CD4-positive, alpha-beta T cell (primary cell): ENCODE measurements at regions not wholly inside any gene's neighbourhood (a gene's known extent, or its start where the extent isn't known, plus 50 kb on each side); places are given as distances from the start of the nearest gene placed in this dataset.

Source experiments
- ATAC-seq: fragments of 200-7000 bp; cut with Tn5 transposase; one replicate; pipeline ENCODE4 v1.10.0; 2022; ENCODE audit warnings: mild to moderate bottlenecking; ENCODE audit not compliant: poor library complexity
- CTCF ChIA-PET: fragments of 350-600 bp; sonication (Branson Sonifier 250); formaldehyde crosslinking; loops from one replicate; lab custom pipeline; 2021; ENCODE audit warnings: antibody characterized with exemption, inconsistent platforms; lab: Charles Lee
- POLR2A ChIA-PET: fragments of 350-600 bp; sonication (Branson Sonifier 250); formaldehyde crosslinking; loops from one replicate; lab custom pipeline; 2021; ENCODE audit warnings: antibody characterized with exemption, inconsistent platforms; lab: Charles Lee
- DNase-seq, 14 experiments: peaks; one replicate each; pipeline ENCODE4 v3.0.0-alpha.2; 2013 to 2020; ENCODE audit warnings: mixed read lengths in 2 of 14
- H3K27ac ChIP-seq, 2 donors: one replicate each; pipeline versions ENCODE4 v1.5.1 to v1.7.0; 2013; ENCODE audit warnings: low read length in 2 of 2, low read depth in 1 of 2, mild to moderate bottlenecking in 1 of 2
- H3K27me3 ChIP-seq, 2 experiments: 1 replicate in 1 of 2; 2 replicates in 1 of 2; pipeline versions ENCODE4 v1.6.1 to v1.7.0; 2013; ENCODE audit warnings: low read length in 2 of 2, control low read depth in 1 of 2, mild to moderate bottlenecking in 1 of 2, moderate library complexity in 1 of 2; ENCODE audit not compliant: insufficient read depth in 2 of 2, control insufficient read depth in 1 of 2
- H3K36me3 ChIP-seq: one replicate; pipeline ENCODE4 v1.6.1; 2013; ENCODE audit warnings: low read length, control low read depth; ENCODE audit not compliant: insufficient read depth
- H3K4me1 ChIP-seq: one replicate; pipeline ENCODE4 v1.6.1; 2013; ENCODE audit warnings: low read length, control low read depth; ENCODE audit not compliant: insufficient read depth
- H3K4me3 ChIP-seq: one replicate; pipeline ENCODE4 v1.5.1; 2013; ENCODE audit warnings: mild to moderate bottlenecking, low read length, moderate library complexity
- H3K9me3 ChIP-seq, 2 experiments: 1 replicate in 1 of 2; 2 replicates in 1 of 2; pipeline versions ENCODE4 v1.6.1 to v1.7.0; 2013; ENCODE audit warnings: low read length in 2 of 2, mild to moderate bottlenecking in 2 of 2, control low read depth in 1 of 2, moderate library complexity in 1 of 2; ENCODE audit not compliant: control insufficient read depth in 1 of 2, insufficient read depth in 1 of 2
- H3K27ac Mint-ChIP-seq: one replicate; pipeline ENCODE4 v1.8.0; 2020; ENCODE audit warnings: mixed read lengths
- H3K27me3 Mint-ChIP-seq: one replicate; pipeline ENCODE4 v1.8.0; 2021; ENCODE audit warnings: mixed read lengths
- H3K36me3 Mint-ChIP-seq: one replicate; pipeline ENCODE4 v1.8.0; 2021; ENCODE audit warnings: low read depth, mixed read lengths
- H3K4me1 Mint-ChIP-seq: one replicate; pipeline ENCODE4 v1.8.0; 2021; ENCODE audit warnings: low read depth, mixed read lengths
- H3K4me3 Mint-ChIP-seq: one replicate; pipeline ENCODE4 v1.8.0; 2020; ENCODE audit warnings: mild to moderate bottlenecking, mixed read lengths
- H3K9me3 Mint-ChIP-seq: one replicate; pipeline ENCODE4 v1.8.0; 2020; ENCODE audit warnings: mixed read lengths
- intact Hi-C, 2 experiments: fragments of 100-400 bp; cut with DNase I in 1 of 2; cut with micrococcal nuclease in 1 of 2; formaldehyde crosslinking; loops; one replicate each; pipeline versions ENCODE4 v1.15.1 to v1.9.0; 2023 to 2025; cut with DNase I, micrococcal nuclease
- TF ChIP-seq, protein P1 (sequence below): fragments of 200-600 bp; IDR thresholded peaks from one replicate; pipeline ENCODE4 v1.8.0; 2022; ENCODE audit warnings: antibody characterized with exemption, mild to moderate bottlenecking

DNA sequence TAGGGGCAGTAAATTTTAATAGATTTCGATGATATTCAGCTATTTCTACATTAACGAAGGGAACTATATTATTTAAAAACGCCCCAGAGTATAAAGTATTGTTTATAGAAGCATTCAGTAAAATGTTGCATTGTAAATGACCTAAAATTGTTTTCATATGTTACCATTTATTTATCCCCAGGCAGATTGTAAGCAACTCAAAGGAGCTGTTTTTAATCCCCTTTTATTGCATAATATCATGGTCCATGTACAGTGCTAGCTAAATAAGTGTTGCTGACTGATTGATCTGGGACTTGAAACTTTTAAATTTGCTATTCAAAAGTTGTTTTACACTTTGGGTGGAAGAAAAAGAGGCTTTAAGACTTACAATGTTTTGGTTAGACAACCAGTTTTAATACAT, 199.0 kb upstream of the SLC38A2 start:
- ATAC-seq, result no peak
- no peaks in the 10 kb centered on the region for H3K27me3 ChIP-seq
- intact Hi-C loops, result no loop called here
- H3K36me3 ChIP-seq, result no peaks in the 10 kb centered on the region
- TF ChIP-seq, protein P1, sequence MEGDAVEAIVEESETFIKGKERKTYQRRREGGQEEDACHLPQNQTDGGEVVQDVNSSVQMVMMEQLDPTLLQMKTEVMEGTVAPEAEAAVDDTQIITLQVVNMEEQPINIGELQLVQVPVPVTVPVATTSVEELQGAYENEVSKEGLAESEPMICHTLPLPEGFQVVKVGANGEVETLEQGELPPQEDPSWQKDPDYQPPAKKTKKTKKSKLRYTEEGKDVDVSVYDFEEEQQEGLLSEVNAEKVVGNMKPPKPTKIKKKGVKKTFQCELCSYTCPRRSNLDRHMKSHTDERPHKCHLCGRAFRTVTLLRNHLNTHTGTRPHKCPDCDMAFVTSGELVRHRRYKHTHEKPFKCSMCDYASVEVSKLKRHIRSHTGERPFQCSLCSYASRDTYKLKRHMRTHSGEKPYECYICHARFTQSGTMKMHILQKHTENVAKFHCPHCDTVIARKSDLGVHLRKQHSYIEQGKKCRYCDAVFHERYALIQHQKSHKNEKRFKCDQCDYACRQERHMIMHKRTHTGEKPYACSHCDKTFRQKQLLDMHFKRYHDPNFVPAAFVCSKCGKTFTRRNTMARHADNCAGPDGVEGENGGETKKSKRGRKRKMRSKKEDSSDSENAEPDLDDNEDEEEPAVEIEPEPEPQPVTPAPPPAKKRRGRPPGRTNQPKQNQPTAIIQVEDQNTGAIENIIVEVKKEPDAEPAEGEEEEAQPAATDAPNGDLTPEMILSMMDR, result no peak
- ChIA-PET POLR2A (no interaction called here), CTCF (no interaction called here)
- Mint-ChIP-seq H3K27ac (no peak overlapping the region), H3K27me3 (no peaks in the 10 kb centered on the region), H3K36me3 (peaks cover 19% of the 10 kb centered on the region), H3K9me3 (peaks cover 7% of the 10 kb centered on the region), H3K4me1 (no peaks in the 10 kb centered on the region), H3K4me3 (no peak overlapping the region)
- no peaks in the 10 kb centered on the region for H3K4me1 ChIP-seq
- H3K4me3 ChIP-seq, result no peak overlapping the region
- no peak for DNase-seq
- peaks cover 18 to 20% of the 10 kb centered on the region in 2 experiments for H3K9me3 ChIP-seq
- H3K27ac ChIP-seq, result no peak overlapping the region

DNA sequence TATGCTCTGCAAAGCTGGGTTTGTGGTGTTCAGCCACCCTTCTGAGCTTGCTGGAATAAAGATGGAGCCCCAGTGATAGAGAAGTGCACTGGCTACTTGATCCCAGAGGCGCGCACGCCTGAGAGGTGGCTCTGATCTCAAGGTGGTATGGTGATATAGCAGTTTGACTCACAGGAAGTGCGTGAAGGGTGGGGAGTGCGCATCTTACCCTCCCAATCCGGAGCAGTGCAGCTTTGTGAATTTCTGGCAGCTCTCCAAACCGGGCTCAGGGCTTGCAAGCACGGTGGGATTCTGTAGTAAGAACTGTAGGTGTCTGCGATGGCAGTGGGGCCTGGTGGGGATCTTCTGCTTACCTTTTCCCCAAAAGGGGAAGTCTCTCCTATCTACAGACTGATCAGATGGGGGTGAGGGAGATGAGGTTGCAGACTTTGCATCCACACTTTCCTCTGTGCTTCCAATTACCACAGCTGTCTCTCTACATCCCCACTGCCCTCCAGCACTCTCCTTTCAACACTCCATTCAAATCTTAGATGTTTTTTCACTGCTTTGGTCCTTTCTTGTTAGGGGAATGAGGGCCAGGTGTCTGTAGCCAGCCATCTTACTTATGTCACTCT, 197.4 kb upstream of the SLC38A2 start:
- no peak for DNase-seq
- CTCF ChIA-PET, result no interaction called here
- Histone ChIP-seq H3K36me3 (no peaks in the 10 kb centered on the region), H3K27ac (no peak overlapping the region), H3K27me3 (no peaks in the 10 kb centered on the region), H3K4me1 (no peaks in the 10 kb centered on the region), H3K9me3 (peaks cover 21 to 29% of the 10 kb centered on the region in 2 experiments), H3K4me3 (no peak overlapping the region)
- POLR2A ChIA-PET, result interaction anchor here (0.6 kb wide), 1 partner anchor 292 kb away, joined by 4 read pairs; no protein-coding TSS in a partner anchor
- no peaks in the 10 kb centered on the region for H3K4me1 Mint-ChIP-seq
- TF ChIP-seq, protein P1, result no peak
- no peak overlapping the region for H3K27ac Mint-ChIP-seq
- no peak for ATAC-seq
- H3K36me3 Mint-ChIP-seq, result peaks cover 34% of the 10 kb centered on the region
- H3K9me3 Mint-ChIP-seq, result peaks cover 17% of the 10 kb centered on the region
- H3K4me3 Mint-ChIP-seq, result no peak overlapping the region
- intact Hi-C loops, result no loop called here
- no peaks in the 10 kb centered on the region for H3K27me3 Mint-ChIP-seq

DNA sequence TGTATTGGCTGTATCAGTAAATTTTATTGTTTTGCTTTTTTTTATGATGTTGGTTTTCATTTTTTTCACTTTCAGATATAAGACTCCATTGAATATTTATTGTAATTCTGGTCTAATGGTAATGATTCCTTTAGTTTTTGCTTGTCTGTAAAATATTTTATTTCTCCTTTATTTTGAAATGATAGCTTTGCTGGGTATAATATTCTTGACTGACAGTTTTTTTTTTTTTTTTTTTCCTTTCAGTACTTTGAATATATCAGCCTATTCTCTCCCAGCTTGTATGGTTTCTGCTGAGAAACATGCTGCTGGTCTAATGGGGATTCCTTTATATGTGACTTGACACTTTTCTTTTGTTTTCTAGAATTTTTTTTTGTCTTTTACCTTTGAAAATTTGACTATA, 195.1 kb upstream of the SLC38A2 start:
- ATAC-seq (no peak), DNase-seq (no peak)
- no peaks in the 10 kb centered on the region for H3K4me1 Mint-ChIP-seq
- H3K27ac Mint-ChIP-seq, result no peak overlapping the region
- H3K27me3 Mint-ChIP-seq, result no peaks in the 10 kb centered on the region
- Histone ChIP-seq H3K36me3 (no peaks in the 10 kb centered on the region), H3K4me1 (no peaks in the 10 kb centered on the region), H3K4me3 (no peak overlapping the region), H3K27me3 (no peaks in the 10 kb centered on the region), H3K9me3 (peaks cover 21 to 29% of the 10 kb centered on the region in 2 experiments), H3K27ac (no peak overlapping the region)
- H3K36me3 Mint-ChIP-seq, result peaks cover 35% of the 10 kb centered on the region
- peaks cover 22% of the 10 kb centered on the region for H3K9me3 Mint-ChIP-seq
- POLR2A ChIA-PET, result no interaction called here
- CTCF ChIA-PET, result no interaction called here
- no peak overlapping the region for H3K4me3 Mint-ChIP-seq
- intact Hi-C loops, result no loop called here
- TF ChIP-seq, protein P1, result no peak
